ENCODE measurements at regions not wholly inside any gene's neighbourhood (a gene's known extent, or its start where the extent isn't known, plus 50 kb on each side); places are given as distances from the start of the nearest gene placed in this dataset.
"Not testable (repeated sequence)": the region's sequence is repeated elsewhere in the genome, so short reads cannot be mapped to it uniquely, and the experiment has no call there.

DNA sequence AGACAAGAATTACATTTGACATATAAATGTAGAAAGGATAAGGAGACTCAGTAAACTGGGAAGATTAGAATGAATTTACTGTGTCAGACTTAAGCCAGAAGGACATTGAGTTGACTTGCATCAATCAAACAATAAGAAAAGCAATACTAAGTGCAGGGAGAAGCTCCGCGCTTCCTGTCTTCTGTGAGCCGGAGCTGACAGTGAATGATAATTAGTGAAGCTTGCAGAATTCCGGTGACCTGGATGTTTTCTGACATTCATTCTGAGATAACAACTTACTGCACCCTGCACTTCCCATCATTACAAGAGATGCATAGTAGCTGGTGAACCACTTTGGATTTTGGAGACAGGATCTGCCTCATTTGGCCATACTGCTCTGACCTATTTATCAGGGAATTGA, 469.2 kb upstream of the PCDH20 start:
- DNase-seq (ENCODE audit: low read depth) = no peak

GRCh38 chr13:61880578-61881283, 465.1 kb upstream of the PCDH20 start:
- DNase-seq (ENCODE audit: low read depth) = no peak

DNA sequence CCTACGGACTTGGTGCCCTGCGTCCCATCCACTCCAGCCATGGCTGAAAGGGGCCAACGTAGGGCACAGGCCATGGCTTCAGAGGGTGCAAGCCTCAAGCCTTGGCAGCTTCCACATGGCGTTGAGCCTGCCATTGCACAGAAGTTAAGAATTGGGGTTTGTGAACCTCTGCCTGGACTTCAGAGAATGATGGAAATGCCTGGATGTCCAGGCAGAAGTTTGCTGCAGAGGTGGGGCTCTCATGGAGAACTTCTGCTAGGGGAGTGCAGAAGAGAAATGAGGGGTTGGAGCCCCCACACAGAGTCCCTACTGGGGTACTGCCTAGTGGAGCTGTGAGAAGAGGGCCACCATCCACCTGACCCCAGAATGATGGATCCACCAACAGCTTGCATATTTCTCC, 462.9 kb upstream of the PCDH20 start:
- DNase-seq (ENCODE audit: low read depth) = not testable (repeated sequence)

GRCh38 chr13:61874970-61875579, 459.4 kb upstream of the PCDH20 start:
- DNase-seq (ENCODE audit: low read depth) = no peak

- no peak for DNase-seq (ENCODE audit: low read depth)
These were observed 458.1 kb upstream of the PCDH20 start for GRCh38 chr13:61873717-61874116.

- DNase-seq (ENCODE audit: low read depth) = no peak
These were observed 441.5 kb upstream of the PCDH20 start for GRCh38 chr13:61857198-61857597.

GRCh38 chr13:61852116-61852619, 436.5 kb upstream of the PCDH20 start:
- DNase-seq (ENCODE audit: low read depth) = no peak

- no peak for DNase-seq (ENCODE audit: low read depth)
These were observed 435.1 kb upstream of the PCDH20 start for GRCh38 chr13:61850794-61851193.

DNA sequence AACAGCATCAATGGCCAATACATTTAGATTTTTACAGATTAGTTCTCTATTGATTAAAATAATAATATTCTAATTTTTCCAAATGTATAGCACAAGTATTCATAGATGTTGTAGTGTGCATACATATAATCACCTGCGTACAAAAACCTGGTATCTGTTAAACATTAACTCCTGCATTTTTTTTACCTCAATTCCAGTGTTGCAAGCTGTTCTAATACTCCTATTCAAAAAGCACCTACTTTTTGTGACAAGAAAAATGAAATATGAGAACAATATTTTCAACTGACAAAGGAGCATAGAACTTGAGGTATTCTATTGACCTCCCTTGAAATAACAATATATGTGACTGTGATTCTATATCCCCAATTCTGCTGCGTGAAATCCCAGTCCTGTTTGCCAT, 422.9 kb upstream of the PCDH20 start:
- DNase-seq (ENCODE audit: low read depth) = no peak

GRCh38 chr13:61833228-61833627, 417.6 kb upstream of the PCDH20 start:
- DNase-seq (ENCODE audit: low read depth) = no peak

- DNase-seq (ENCODE audit: low read depth) = no peak
These were observed 415.4 kb upstream of the PCDH20 start for GRCh38 chr13:61831026-61831425.

- DNase-seq (ENCODE audit: low read depth) = no peak
These were observed 414.8 kb upstream of the PCDH20 start for GRCh38 chr13:61830475-61830874.

DNA sequence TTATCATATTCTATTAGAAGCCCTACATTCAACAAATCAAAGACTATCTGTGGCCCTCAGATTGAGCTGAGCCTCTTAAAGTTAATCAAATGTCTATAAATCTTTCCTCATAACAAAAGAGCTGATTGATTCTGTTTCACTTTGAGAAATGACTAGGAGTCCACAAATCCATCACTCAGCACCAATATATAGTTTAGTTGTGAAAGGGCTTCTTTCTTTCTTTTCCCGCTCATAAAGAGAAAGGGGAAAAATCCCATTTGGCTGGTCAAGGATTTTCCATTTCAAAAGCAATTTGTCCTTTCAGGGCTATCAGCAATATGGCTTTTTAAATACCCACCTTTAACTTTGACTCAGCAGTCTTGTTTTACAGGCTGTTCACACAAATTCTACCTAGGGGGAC, 408.5 kb upstream of the PCDH20 start:
- no peak for DNase-seq (ENCODE audit: low read depth)

- DNase-seq (ENCODE audit: low read depth) = no peak
These were observed 396.6 kb upstream of the PCDH20 start for GRCh38 chr13:61812286-61812685.

DNA sequence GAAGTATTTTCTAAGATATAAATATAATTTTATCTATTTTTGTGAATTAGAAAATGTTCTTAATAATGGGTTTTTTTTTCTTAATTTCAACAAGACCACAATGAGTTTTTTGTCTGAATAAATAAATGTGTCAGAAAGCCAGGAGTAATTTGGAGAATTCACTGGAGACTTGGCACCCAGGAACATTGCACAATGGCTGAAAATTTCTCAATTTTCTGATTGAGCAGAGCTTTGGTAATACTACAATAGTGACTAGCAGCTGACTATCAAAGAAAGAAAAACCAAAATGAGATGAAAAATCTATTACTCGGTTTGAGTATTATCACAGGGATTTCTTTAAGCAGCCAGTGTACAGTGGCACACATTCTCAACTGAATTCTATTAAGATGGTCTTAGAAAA, 394.4 kb upstream of the PCDH20 start:
- no peak for DNase-seq (ENCODE audit: low read depth)

DNA sequence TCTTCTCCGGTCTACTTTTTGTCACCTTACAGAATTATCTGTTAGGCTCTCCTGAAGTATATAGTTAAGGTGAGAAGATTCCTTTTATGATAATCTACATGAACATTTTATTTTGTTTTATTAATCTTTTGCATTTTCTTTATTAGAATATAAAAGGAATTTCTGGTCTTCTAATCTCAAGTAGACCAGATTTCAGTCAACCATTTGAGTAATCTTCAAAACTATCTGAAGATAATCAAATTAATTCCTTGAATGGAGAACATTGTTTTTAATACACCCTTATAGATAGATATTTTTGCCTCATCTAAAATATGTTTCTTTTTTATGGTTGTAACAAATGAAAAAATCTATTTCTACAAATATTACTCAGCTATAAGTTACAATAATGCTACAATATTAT, 381.7 kb upstream of the PCDH20 start:
- no peak for DNase-seq (ENCODE audit: low read depth)

- no peak for DNase-seq (ENCODE audit: low read depth)
These were observed 379.9 kb upstream of the PCDH20 start for GRCh38 chr13:61795580-61795979.

DNA sequence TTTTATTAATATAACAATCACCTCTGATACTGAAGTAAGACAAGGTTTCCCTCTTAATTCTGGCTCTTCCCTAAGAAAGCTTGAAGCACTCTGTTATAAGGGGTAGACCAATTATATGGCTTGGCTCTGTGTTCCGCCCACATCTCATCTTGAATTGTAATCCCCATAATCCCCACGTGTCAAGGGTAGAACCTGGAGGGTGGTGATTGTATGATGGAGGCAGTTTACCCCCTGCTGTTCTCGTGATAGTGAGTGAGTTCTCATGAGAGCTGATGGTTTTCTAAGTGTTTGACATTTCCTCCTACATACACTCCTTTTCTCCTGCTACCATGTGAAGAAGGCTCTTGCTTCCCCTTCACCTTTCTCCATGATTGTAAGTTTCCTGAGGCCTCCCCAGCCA, 363.8 kb upstream of the PCDH20 start:
- DNase-seq (ENCODE audit: low read depth) = no peak

GRCh38 chr13:61778531-61778930, 362.9 kb upstream of the PCDH20 start:
- DNase-seq (ENCODE audit: low read depth) = no peak

- no peak for DNase-seq (ENCODE audit: low read depth)
These were observed 362.2 kb upstream of the PCDH20 start for GRCh38 chr13:61777899-61778298.

DNA sequence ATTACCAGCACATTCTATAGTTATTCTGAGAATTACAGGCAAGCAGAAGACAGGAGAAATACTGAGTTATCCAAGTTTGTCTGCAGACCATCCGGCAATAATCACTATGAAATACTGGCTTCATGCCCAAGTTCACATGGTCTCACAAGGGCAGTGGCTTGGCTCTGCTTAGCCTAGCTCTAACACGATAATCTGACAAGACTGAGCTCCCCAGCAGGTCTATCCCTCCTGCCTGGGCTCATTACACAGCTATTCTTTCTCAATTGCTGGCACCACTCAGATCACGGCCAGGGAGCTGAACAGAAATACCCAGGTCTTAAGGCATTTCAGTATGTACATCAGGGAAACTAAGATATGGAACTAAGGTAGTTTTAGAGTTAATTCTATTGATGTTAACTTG, 361.6 kb upstream of the PCDH20 start:
- no peak for DNase-seq (ENCODE audit: low read depth)

DNA sequence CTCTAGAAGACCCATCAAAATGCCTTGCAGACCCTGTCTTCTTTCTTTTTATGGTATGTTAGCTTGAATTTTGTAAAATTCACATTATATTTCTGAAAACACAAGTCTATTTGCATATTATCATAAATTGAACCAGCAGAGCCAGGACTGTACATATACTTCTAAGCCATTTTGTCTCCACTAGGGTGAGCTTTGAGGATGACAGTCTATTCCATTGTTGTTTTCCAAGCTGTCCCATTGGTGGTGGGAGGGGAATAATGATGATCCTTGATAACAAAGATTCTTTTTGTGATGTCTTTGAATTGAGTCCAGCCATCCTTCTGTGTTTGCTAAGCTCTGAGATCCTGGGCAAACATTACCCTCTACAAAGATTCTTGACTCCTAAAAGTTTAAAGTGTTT, 359.3 kb upstream of the PCDH20 start:
- DNase-seq (ENCODE audit: low read depth) = no peak

DNA sequence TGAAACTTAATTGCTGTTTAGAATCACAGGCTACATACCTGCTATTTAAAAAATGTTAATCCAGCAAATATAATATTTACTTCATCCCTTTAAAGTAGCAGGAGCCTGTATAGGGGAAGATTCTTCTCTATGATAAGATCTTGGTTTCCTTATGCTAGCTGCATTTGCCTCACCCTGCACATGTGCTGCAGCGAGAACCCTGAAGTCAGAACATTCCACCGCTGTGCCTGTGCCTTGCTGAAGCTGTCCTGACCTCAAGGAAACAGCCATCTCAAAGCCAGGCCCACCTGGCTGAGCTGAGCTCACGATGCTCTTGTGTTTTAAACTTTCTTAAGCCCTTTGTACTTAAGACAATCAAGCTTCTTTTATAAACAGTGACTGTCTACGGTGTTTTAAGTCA, 355.0 kb upstream of the PCDH20 start:
- DNase-seq (ENCODE audit: low read depth) = no peak

- no peak for DNase-seq (ENCODE audit: low read depth)
These were observed 352.5 kb upstream of the PCDH20 start for GRCh38 chr13:61768175-61768574.
